Medulla oblongata (tissue), 1 donor: ENCODE measurements at regions not wholly inside any gene's neighbourhood (a gene's known extent, or its start where the extent isn't known, plus 50 kb on each side); places are given as distances from the start of the nearest gene placed in this dataset.

ENCODE experiments used
- DNase-seq: peaks from one replicate; pipeline ENCODE4 v3.0.0-alpha.2; 2015; ENCODE audit errors: extremely low spot score

DNA sequence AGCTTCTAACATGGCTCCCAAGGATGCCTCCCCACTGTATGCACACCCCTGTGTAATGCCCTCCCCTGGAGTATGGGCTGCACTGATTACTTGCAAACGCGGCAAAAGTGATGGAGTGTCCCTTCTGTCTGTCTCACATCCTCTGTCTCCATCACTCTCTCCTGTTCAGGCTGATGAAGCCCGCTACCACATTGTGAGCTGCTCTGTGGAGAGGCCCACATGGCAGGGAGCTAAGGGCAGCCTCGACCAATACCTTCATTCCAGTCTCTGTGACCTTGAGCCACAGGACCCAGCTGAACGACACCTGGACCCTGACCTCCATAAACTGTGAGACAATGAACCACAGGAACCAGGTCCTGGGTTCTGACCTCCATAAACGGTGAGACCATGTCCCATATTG, 154.1 kb upstream of the ETV3 start:
- DNase-seq = no peak

DNA sequence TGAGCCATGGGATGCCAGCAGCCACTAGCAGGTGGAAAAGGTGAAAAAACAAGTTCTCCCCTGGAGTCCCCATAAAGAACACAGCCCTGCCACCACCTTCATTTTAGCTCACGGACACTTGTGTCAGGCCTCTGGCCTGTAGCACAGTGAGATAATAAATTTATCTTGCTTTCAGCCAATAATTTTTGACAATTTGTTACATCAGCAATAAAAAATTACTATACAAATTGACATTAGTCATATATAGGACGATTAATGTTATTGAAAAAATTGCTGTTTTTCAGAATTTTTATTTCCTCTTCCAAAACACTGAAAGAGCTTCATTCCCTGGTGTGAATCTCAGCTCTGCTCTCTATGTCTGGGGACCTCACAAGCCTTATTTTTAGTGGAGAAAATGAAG, 152.9 kb upstream of the ETV3 start:
- DNase-seq = no peak

DNA sequence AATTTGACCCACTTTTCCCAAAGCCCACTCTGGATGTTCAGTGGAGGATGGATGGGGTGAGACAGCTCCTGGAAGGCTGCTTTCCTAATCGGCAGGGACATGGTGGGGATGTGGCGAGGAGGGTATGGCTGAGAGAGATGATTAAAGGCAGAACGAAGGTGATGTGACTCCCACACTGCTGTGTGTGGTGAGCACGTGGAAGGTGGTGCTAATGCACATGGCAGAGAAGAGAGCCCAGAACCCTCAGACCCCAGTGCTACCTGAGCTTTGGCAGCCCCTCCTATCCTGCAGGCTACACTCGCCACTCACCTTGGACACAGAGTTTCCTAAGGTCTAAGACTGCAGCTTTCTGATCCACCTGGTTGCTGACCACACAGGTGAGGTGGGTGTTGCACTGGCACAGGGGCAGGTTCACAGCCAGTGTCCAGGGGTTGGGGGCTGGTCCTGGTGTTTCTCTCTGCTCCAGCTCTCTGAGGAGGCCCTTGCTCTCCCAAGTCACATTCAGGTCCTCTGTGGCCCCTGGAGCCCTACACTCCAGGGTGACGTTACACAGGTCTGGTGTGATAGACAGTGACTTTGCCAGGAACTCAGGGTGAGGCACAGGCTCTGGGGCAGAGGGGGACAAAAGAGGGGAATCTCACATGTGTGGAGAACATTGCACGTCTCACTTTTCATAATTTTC, 151.4 kb upstream of the ETV3 start:
- DNase-seq = no peak

DNA sequence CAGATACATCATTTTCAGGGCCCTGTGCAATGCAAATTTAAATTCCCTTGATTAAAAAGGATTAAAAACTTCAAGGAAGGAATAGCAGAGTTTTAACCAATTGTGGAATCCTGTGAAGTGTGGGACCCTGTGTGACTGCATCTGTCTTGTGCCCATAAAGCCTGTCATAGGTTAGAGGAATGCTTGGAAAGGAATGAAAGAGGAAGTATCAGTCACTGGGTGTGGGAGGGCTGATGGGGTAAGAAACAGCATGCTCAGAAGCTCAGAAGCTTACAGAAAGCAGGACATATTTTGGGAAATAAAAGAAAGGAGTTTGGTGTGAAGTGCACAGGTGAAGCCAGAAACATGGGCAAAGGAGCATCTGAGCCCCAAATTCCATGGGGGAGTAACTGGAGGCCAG, 150.8 kb upstream of the ETV3 start:
- no peak for DNase-seq

DNA sequence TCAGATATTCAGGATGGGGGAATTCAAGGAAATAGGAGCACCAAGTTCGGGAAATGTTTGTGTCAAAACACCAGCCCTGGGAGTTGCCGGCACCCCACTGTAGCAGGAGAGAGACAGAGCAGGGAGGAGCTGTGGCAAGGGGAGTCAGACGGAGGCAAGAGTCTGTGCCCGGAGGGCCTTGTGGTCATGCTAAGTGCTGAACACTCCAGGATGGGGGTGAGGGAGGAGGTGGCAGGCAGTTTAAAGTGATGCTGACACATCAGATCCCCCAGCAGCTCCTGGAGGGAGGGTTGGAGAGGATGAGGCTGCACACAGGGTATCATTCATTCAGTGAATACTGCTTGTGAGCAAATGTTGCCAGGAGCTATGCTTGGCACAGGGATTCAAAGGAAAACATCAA, 150.3 kb upstream of the ETV3 start:
- no peak for DNase-seq

DNA sequence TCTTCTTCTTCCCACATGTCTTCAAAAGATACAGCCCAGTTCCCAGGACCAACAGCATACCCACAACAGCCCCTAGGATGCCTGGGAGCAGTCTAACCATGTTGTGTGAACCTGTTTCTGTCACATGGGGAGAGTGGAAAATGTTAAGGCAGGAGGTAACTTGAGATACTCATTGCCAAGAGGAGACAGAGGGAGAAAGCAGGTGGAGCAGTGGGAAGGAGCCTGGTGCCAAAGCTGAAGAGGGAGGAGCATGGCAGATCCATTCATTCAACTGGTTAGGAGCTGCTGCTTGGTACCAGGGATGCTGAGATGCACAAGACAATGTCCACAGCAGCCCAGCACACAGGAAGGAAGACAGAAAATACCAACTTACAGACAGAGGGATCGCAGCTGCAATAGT, 149.8 kb upstream of the ETV3 start:
- DNase-seq = no peak

DNA sequence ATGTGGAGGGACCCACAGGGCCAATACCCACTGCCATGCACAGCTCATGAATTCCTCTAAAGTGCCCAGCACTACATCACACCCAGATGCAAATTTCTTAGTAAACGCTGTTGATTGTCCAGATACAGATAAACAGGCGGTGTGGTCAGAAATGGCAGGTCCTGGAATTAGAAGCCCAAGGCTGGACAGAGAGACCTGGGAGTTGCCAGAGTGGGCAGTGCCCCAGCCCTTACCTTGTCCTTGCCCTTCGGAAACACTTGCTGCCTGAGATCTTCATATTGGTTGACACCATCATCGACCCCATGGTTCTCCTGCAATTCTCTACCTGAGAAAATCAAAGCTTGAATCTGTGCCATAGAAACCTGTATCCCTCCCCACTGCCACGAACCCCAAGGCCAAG, 149.3 kb upstream of the ETV3 start:
- no peak for DNase-seq

DNA sequence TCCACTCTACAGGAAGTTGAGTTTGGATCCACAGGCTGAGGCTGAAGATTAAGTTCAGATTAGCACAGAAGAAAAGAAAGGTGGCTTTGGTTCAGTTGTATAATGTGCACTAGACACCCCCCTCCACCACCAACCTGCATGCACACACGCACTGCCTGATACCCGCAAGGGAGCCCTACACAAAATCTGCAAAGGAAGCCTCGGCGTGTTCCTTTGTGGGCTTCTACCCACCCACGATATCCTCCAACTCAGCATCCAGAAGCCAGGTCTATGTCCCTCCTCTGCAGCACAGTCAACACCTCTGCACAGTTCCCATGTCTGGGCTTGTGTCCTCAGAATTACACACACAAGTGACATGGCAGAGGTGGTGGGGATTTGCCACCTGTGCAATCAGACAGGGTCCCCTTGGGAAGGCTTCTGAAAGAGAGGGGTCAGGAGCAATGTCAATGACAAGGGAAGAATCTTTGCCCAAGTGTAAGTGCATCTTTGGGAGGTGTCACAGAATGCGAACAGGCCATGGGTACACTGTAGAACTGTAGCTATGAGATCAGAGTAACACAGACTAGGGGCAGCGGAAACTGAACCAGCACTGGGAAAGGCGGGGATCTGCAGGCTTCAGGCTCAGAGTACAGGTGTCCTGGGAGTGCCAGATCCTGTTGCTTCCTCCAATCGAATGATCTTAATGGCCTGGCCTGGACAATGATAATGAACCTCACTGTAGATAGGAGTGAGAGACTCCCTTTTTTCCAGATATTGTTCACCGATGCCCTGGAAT, 148.6 kb upstream of the ETV3 start:
- DNase-seq = no peak

DNA sequence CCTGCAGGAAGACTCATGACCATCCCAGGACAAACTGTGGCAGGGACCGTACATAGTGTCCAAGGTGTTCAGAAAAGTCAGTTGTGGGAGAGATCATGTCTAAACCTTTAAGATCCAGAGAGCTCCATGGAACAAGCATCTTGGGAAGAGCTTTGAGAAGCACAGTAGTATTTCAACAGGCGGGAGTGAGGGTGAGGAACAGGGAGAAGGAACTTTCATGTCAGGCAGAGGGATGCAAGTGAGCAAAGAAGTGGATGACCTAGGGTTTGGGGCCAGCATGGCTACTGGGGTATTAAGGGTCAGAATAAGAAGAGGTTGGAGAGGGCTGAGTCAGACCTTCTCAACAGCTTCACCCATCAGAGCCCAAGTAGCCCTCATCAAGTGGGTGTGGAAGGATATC, 147.9 kb upstream of the ETV3 start:
- no peak for DNase-seq

DNA sequence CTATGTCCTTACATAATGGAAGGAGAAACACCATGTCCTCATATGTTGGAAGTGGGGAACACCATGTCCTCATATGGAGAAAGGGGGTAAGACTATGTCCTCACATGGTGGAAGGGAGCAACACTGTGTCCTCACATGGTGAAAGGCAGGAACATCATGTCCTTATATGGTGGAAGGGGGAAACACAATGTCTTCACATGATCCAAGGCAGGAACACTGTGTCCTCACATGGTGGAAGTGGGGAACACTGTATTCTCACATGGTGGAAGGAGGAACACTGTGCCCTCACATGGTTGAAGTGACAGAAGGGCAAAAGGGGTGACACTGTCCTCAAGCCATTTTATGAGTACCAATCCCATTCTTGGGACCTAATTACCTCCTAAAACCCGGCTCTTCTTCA, 146.3 kb upstream of the ETV3 start:
- DNase-seq = no peak

DNA sequence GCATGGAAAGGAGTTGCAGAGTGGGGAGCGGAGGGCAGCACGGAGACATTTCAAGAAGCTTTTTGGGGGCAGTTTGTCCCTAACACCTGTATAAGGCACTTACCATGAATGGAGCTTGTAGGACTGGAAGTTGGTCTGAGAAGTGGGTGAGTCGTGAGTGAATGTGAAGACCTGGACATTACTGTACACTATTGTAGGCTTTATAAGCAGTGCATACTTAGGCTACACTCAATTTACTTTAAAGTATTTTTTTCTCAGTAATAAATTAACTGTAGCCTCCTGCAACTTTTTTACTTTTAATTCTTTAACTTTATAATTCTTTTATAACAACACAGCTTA, 141.6 kb upstream of the ETV3 start:
- DNase-seq = no peak

DNA sequence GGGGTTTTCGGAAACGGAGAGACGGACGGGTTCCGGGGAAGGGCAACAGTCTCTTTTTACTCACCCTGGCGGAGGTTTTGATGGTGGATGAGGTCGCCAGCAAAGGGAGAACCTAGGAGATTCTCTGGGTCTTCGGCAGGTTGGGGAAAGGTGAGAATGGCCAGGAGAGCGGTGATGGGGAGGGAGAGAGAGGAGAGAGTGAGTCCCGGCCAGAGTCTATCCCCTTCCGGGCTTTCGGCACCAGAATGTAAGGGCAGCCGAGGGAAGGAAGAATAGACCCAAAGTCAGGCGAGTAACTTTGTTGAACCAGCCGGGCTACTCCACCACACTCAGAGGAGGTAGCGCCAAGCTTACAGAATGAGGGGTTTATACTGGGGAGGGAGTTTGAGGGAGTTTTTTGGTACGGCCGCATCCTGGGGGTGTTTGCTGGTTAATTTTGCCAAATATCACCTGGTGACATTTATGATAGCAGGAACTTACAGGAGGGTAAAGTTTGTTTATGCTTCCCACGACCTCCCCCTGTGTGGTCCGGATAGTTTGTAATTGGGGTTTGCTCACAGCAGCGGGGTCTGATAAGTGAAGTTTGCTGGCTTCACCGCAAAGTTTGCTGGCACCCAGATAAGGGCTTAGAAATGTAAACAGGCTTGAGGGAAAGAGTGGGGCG, 141.1 kb upstream of the ETV3 start:
- DNase-seq = no peak

DNA sequence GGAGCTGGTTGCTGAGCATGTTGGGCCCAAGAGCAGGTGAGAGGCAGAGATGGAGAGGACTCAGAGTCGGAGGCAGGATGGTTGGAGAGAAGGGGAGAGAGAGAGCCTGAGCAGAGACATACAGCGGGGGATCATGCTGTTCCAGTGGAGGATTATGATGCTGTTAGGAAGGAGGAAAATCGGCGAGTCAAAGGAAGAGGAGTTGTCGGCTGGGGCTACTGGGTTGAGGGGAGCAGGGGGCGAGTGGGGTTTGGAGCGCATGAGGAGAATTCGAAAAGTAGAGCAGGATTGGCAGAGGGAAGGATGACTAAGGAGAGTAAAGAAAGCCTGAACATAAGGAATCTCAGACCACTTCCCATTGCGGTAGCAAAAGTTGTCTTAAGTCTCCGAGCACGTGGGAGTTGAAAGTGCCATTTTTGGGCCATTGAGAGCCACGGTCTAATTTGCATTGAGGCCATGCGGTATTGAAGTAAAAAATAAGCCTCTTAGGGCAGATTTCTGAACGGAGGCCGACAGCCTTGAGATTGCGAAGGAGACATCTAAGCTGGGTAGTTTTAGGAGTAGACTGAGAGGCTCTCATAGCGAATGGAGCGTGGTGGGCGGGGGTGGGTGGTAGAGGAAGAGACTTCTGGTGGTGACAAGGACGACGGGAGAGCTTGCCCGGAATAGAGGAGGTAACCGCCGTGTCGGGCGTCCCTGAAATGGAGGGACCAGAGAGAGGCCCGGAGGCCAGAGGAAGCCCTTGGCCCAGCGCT, 140.4 kb upstream of the ETV3 start:
- no peak for DNase-seq

DNA sequence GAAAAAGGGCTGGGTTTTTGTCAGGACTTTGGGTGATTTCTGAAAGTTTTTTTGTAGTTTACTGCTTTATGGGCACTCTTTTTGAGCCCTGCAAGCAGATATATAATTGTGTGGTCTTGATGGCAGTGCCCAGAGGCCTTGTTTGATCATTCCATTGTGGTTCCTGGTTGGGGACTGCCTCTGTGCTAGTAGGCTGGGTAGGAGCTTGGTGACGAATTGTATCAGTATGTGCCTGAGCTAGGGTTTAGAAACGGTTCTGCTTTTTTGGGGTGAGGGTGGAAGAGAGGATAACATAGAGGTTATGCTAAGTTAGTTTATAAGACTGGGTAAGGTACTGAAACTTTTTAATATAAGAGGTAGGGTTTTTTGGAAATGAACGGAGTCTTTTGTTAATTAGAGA, 139.7 kb upstream of the ETV3 start:
- DNase-seq = no peak

DNA sequence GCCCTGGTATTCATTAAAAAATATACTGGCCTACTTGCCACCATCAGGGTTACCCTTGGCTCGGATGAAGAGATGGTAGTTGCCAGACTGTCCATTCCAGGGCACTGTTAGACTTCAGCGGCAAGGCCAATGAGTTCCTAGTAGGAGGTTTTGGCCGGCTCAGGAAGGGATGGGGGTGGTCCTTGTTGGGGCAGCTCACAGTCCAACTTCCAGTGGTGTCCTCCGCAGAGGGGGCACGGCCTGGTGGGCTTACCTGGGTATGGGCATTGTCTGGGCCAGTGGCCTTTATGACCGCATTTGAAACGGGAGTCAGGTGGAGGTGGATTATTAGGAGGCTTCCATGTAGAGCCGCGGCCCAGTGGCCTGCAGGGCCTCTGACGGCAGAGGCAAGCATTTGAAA, 139.1 kb upstream of the ETV3 start:
- no peak for DNase-seq

DNA sequence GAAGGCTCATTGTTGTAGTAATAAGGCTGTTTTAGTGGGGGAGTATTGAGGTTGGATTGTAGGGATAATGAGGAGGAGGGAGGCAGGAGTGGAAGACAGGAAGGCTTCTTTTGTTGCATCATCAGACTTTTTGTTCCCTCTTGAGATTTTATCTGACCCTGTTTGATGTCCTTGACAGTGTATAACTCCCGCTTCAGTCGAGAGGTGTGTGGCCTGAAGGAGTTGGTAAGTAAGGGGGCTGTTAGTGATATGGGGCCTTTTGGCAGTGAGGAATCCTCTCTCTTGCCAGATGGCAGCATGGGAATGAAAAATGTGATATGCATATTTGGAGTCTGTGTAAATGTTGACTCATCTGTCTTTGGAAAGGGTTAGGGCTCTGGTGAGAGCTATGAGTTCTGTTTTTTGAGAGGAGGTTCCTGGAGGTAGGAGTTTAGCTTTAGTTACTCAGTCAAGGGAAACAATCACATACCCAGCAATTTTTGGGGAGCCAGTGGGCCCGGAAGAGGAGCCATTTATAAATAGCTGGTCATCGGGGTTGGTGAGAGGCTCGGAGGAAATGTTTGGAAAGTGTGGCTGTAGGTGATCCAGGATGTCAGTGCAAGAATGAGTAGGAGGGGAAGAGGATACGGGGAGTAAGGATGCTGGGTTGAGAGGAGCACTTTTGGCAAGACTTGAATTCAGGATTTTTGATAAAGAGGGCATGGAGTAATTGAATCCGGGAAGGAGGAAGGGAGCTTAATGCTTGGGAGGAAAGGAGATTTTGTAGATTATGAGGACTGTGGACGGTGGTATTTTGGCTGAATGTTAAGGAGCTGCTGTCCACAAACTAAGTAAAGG, 136.7 kb upstream of the ETV3 start:
- DNase-seq = no peak

DNA sequence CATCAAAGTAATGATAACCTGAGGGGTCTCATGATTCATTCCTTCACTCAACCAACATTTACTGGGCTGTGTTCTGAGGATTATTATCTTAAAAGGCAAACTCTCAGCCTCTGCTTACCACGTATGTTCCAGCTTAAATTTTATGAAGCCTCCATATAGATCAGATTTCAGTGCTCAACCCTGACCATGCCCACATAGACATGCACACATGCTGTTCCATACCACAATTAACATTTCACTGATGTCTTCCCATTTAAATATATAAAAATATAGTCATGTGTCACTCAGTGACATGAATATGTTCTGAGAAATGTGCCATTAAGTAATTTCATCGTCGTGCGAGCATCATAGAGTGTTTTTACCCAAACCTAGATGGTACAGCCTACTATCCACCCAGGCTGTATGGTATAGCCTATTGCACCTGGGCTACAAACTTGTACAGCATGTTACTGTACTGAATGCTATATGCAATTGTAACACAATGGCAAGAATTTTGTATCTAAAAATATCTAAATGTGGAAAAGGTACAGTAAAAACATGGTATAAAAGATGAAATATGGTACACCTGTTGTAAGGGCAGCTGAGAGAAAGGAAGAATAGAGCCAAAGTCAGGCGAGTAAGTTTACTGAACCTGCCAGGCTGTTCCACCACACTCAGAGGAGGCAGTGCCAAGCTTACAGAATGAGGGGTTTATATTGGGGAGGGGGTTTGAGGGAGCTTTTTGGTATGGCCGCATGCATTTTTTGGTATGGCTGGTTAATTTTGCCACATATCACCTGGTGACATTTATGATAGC, 134.7 kb upstream of the ETV3 start:
- no peak for DNase-seq

DNA sequence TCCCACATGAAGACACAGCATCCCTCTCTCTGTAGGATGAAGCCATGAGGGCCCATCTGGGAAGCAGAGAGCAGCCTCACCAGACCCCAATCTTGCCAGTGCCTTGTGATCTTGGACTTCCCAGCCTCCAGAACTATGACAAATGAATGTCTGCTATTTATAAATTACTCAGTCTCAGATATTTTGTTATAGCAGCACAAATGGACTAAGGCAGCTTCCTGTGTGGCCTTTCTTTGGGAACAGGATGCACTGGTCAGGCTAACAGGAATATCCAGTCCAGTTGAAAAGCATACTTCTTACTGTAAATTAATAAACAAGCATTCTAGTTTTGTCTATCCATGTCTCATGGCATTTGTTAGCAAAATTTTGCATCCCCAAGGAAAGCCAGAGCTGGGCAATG, 134.1 kb upstream of the ETV3 start:
- no peak for DNase-seq

DNA sequence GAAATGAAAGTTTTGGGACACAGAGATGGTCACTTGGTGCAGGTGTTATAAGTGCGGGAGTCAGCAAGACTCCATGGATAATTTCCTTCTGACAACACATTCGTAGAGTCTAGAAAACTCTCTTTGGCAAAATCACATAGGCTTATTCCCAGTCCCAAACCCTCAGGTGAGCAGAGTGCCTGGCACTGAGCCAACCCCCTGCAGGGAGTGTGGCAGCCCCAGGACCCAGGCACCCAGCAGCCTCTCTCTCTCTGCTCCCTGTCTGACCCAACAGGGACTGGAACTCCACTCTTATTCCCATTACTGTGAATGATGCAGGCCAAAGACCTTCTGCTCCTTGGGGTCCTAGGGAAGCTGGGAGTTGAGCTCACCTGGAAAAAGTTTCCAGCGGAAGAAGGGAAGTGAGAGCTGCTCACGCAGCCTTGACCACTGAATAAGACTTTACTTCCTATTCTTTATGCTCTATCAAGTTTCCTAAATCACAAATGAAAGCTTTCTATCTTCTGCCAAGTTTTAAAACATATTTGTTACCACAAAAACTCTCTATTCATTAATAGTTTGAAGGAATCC, 132.6 kb upstream of the ETV3 start:
- no peak for DNase-seq

DNA sequence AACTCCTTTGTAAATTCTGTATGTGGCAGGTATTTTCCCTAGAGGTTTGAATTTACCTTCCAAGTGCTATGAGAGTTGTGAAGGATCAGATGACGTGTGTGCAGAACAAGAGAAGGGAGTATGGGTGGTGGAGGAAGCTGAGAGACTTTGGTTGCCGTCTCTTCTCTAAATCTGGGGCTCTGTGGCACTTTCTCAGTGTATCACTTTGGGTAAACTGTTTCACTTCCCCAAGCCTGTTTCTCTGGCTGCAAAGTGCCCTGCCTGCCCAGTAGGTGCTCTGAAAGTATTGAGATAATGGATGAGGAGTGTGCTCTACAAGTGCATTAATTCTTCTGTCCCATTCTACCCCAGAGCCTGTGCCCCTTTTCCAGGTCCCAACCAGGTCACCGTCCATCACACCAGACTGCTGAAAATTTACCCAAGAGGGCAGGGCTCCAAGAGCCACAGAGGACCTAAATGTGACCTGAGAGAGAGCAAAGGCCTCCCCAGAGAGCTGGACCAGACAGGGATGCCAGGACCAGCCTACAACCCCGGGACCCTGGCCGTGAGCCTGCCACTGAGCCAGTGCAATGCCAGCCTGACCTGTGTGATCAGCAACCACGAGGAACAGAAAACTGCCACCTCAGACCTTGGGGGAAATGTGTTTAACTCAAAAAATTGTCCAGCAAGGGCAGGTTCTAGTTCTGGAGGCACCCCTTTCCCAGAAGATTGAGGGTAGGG, 131.6 kb upstream of the ETV3 start:
- DNase-seq = peak; percentile 43
